PC-3 (cell line): ENCODE measurements at regions not wholly inside any gene's neighbourhood (a gene's known extent, or its start where the extent isn't known, plus 50 kb on each side); places are given as distances from the start of the nearest gene placed in this dataset.
"Not testable (repeated sequence)": the region's sequence is repeated elsewhere in the genome, so short reads cannot be mapped to it uniquely, and the experiment has no call there.

Source experiments
- ATAC-seq: fragments of 200-7000 bp; cut with Tn5 transposase; 2 replicates; pipeline ENCODE4 v1.9.1; 2020; ENCODE audit warnings: mild to moderate bottlenecking, moderate library complexity
- BruUV-seq: library from RNA; stranded (reverse); fragments of 400-500 nt; replicated peaks from 2 replicates; lab custom pipeline; 2021; lab: Mats Ljungman, UMichigan
- CTCF ChIA-PET: fragments of 300-600 bp; sonication (Branson Sonifier 250); formaldehyde crosslinking; loops from one replicate; lab custom pipeline; 2022; ENCODE audit warnings: antibody characterized with exemption; lab: Charles Lee
- POLR2A ChIA-PET: fragments of 300-600 bp; sonication (Branson Sonifier 250); formaldehyde crosslinking; loops from one replicate; lab custom pipeline; 2022; ENCODE audit warnings: antibody characterized with exemption; ENCODE audit not compliant: unreplicated experiment; lab: Charles Lee
- DNase-seq: peaks from one replicate; pipeline ENCODE4 v3.0.0-alpha.2; 2015
- H2AFZ ChIP-seq: fragments of 300-600 bp; sonication (generic); 2 replicates; pipeline ENCODE4 v1.6.0; 2016; ENCODE audit warnings: antibody characterized with exemption, low read length
- H3F3A ChIP-seq: fragments of 300-600 bp; sonication (generic); one replicate; pipeline ENCODE4 v1.6.0; 2017; ENCODE audit warnings: antibody characterized with exemption, low read length, control low read depth, mild to moderate bottlenecking; ENCODE audit not compliant: unreplicated experiment
- H3K27ac ChIP-seq: fragments of 300-600 bp; sonication (generic); 2 replicates; pipeline ENCODE4 v1.5.1; 2016; ENCODE audit warnings: mild to moderate bottlenecking, low read length
- H3K27me3 ChIP-seq: fragments of 300-600 bp; sonication (generic); 2 replicates; pipeline ENCODE4 v1.6.1; 2016; ENCODE audit warnings: low read length, mixed read lengths
- H3K36me3 ChIP-seq: fragments of 300-600 bp; sonication (generic); 2 replicates; pipeline ENCODE4 v1.6.1; 2016; ENCODE audit warnings: low read depth, mixed run types, low read length, mixed read lengths
- H3K4me1 ChIP-seq: fragments of 300-600 bp; sonication (generic); 2 replicates; pipeline ENCODE4 v1.5.1; 2016; ENCODE audit warnings: low read length; ENCODE audit not compliant: insufficient read depth
- H3K4me2 ChIP-seq: fragments of 300-600 bp; sonication (generic); 2 replicates; pipeline ENCODE4 v1.6.0; 2016; ENCODE audit warnings: low read length
- H3K4me3 ChIP-seq: fragments of 300-600 bp; sonication (generic); 2 replicates; pipeline ENCODE4 v1.5.1; 2016; ENCODE audit warnings: mild to moderate bottlenecking, low read length, mixed read lengths
- H3K79me2 ChIP-seq: fragments of 300-600 bp; sonication (generic); 2 replicates; pipeline ENCODE4 v1.6.1; 2017; ENCODE audit warnings: low read length, mixed read lengths
- H3K9ac ChIP-seq: fragments of 300-600 bp; sonication (generic); 2 replicates; pipeline ENCODE4 v1.6.0; 2016; ENCODE audit warnings: mild to moderate bottlenecking, low read length
- H3K9me2 ChIP-seq: fragments of 300-600 bp; sonication (generic); replicated peaks from 2 replicates; pipeline ENCODE4 v1.6.1; 2016; ENCODE audit warnings: mixed run types, low read length, mixed read lengths
- H3K9me3 ChIP-seq: fragments of 300-600 bp; sonication (generic); 2 replicates; pipeline ENCODE4 v1.6.1; 2016; ENCODE audit warnings: low read length, mixed read lengths
- H4K20me1 ChIP-seq: fragments of 300-600 bp; sonication (generic); 2 replicates; pipeline ENCODE4 v1.6.1; 2016; ENCODE audit warnings: low read length, mixed read lengths
- CTCF ChIP-seq: fragments of 300-600 bp; sonication (generic); conservative IDR thresholded peaks from 2 replicates; pipeline ENCODE4 v1.5.1; 2017; ENCODE audit warnings: antibody characterized with exemption, low read depth, mild to moderate bottlenecking, low read length
- EZH2 ChIP-seq: fragments of 300-600 bp; sonication (generic); IDR thresholded peaks from one replicate; pipeline ENCODE4 v1.6.1; 2017; ENCODE audit warnings: antibody characterized with exemption, mild to moderate bottlenecking, low read length; ENCODE audit not compliant: unreplicated experiment
- EZH2phosphoT487 ChIP-seq: fragments of 300-600 bp; sonication (generic); IDR thresholded peaks from 2 replicates; pipeline ENCODE4 v1.6.1; 2018; ENCODE audit warnings: mild to moderate bottlenecking, antibody characterized with exemption, low read length, borderline replicate concordance
- intact Hi-C: fragments of 100-400 bp; cut with micrococcal nuclease; formaldehyde crosslinking; loops from 2 replicates; pipeline ENCODE4 v1.9.0; 2023

GRCh38 chr2:97375913-97376312 lies 213.8 kb downstream of the ANKRD36B start:
- H3K9me2 ChIP-seq, H3K4me3 ChIP-seq, H3K4me1 ChIP-seq, H3K27ac ChIP-seq, H3K79me2 ChIP-seq, CTCF ChIA-PET, H3F3A ChIP-seq, BruUV-seq, POLR2A ChIA-PET, H4K20me1 ChIP-seq, H3K36me3 ChIP-seq, H2AFZ ChIP-seq, H3K9me3 ChIP-seq, H3K27me3 ChIP-seq, ATAC-seq, DNase-seq, H3K4me2 ChIP-seq, H3K9ac ChIP-seq, intact Hi-C loops: not testable (repeated sequence)

- H3K79me2 ChIP-seq, H2AFZ ChIP-seq, DNase-seq, CTCF ChIA-PET, H3K4me2 ChIP-seq, POLR2A ChIA-PET, H3K27ac ChIP-seq, H3F3A ChIP-seq, H3K4me3 ChIP-seq, H3K36me3 ChIP-seq, H3K9ac ChIP-seq, H4K20me1 ChIP-seq, H3K9me2 ChIP-seq, H3K9me3 ChIP-seq, H3K27me3 ChIP-seq, H3K4me1 ChIP-seq, ATAC-seq, intact Hi-C loops, BruUV-seq: not testable (repeated sequence)
Measured at GRCh38 chr2:97374426-97374825, 215.3 kb downstream of the ANKRD36B start.

GRCh38 chr2:97363159-97363558 lies 226.5 kb downstream of the ANKRD36B start:
- H3K9me2 ChIP-seq, H3K4me1 ChIP-seq, intact Hi-C loops, POLR2A ChIA-PET, H3K79me2 ChIP-seq, H3K4me3 ChIP-seq, H4K20me1 ChIP-seq, H3K27ac ChIP-seq, H2AFZ ChIP-seq, H3K9ac ChIP-seq, H3K4me2 ChIP-seq, H3K9me3 ChIP-seq, CTCF ChIA-PET, H3F3A ChIP-seq, BruUV-seq, ATAC-seq, DNase-seq, H3K36me3 ChIP-seq: not testable (repeated sequence)
- H3K27me3 ChIP-seq: peaks cover 13% of the 10 kb centered on the region

GRCh38 chr2:97359861-97360584 lies 229.7 kb downstream of the ANKRD36B start:
- Histone ChIP-seq H3K36me3 (no peaks in the 10 kb centered on the region), H3K27ac (no peak overlapping the region), H3K27me3 (peaks cover 40% of the 10 kb centered on the region), H4K20me1 (no peaks in the 10 kb centered on the region), H3K9me3 (no peaks in the 10 kb centered on the region), H3K9me2 (no peaks in the 10 kb centered on the region), H2AFZ (no peak overlapping the region), H3K9ac (no peak overlapping the region), H3K79me2 (no peaks in the 10 kb centered on the region), H3K4me2 (no peak overlapping the region), H3F3A (no peaks in the 10 kb centered on the region), H3K4me3 (no peak overlapping the region), H3K4me1 (no peaks in the 10 kb centered on the region)
- ATAC-seq (no peak), DNase-seq (peak; percentile 9)
- BruUV-seq: no TSS peak
- CTCF ChIA-PET: no interaction called here
- TF ChIP-seq EZH2phosphoT487: no peak
- TF ChIP-seq EZH2: no peak
- no peak for TF ChIP-seq CTCF
- POLR2A ChIA-PET: no interaction called here
- intact Hi-C loops: no loop called here
